ENCODE measurements at regions not wholly inside any gene's neighbourhood (a gene's known extent, or its start where the extent isn't known, plus 50 kb on each side); places are given as distances from the start of the nearest gene placed in this dataset.
"Not testable (repeated sequence)": the region's sequence is repeated elsewhere in the genome, so short reads cannot be mapped to it uniquely, and the experiment has no call there.

DNA sequence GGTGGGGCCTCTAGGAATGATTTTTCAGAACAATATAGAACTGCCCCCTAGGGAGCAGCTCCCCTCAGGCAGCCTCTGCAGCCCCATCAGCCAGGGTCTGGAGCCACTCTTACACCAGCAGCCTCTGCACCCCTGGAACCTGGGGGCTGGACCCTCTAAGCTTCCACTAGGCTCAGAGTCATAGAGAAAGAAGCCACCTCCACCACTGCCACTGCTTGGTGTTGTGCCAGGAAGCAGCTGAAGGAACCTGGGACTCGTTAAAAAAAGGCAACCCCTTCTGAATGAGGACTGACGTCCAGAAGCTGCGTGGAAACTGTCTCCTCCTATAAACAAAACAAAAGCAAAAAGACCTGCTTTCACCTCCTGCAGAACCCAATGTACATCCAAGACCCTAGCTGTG, 98.1 kb upstream of the HS6ST1 start:
- no TSS peak for BruUV-seq (replicated peaks)
- POLR2A ChIA-PET (ENCODE audit: low non-redundant PET): no interaction called here
- Histone ChIP-seq H3K27ac (ENCODE audit: low read depth, low read length, poor library complexity, severe bottlenecking) (no peak overlapping the region), H3K4me1 (ENCODE audit: insufficient read depth, low read length, poor library complexity, severe bottlenecking) (peaks cover 17% of the 10 kb centered on the region), H3K27me3 (replicated peaks; ENCODE audit: insufficient read depth, low read depth, low read length, poor library complexity) (no peaks in the 10 kb centered on the region), H3K9me3 (ENCODE audit: low read depth, low read length, poor library complexity, severe bottlenecking) (no peaks in the 10 kb centered on the region), H3K4me3 (ENCODE audit: low read depth, low read length, poor library complexity, severe bottlenecking) (no peak overlapping the region), H3K36me3 (ENCODE audit: insufficient read depth, low read length, poor library complexity, severe bottlenecking) (no peaks in the 10 kb centered on the region)
- intact Hi-C loops (cut with micrococcal nuclease; ENCODE audit: unreplicated experiment): no loop called here
- CTCF ChIA-PET: no interaction called here
- TF ChIP-seq EZH2 (IDR thresholded peaks at IDR 0.05; ENCODE audit: borderline replicate concordance, low read depth, low read length, poor library complexity, severe bottlenecking): no peak
- TF ChIP-seq, protein P1, sequence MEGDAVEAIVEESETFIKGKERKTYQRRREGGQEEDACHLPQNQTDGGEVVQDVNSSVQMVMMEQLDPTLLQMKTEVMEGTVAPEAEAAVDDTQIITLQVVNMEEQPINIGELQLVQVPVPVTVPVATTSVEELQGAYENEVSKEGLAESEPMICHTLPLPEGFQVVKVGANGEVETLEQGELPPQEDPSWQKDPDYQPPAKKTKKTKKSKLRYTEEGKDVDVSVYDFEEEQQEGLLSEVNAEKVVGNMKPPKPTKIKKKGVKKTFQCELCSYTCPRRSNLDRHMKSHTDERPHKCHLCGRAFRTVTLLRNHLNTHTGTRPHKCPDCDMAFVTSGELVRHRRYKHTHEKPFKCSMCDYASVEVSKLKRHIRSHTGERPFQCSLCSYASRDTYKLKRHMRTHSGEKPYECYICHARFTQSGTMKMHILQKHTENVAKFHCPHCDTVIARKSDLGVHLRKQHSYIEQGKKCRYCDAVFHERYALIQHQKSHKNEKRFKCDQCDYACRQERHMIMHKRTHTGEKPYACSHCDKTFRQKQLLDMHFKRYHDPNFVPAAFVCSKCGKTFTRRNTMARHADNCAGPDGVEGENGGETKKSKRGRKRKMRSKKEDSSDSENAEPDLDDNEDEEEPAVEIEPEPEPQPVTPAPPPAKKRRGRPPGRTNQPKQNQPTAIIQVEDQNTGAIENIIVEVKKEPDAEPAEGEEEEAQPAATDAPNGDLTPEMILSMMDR (conservative IDR thresholded peaks at IDR 0.05; ENCODE audit: low read depth, low read length): no peak
- no peak for DNase-seq (ENCODE audit: low spot score)

DNA sequence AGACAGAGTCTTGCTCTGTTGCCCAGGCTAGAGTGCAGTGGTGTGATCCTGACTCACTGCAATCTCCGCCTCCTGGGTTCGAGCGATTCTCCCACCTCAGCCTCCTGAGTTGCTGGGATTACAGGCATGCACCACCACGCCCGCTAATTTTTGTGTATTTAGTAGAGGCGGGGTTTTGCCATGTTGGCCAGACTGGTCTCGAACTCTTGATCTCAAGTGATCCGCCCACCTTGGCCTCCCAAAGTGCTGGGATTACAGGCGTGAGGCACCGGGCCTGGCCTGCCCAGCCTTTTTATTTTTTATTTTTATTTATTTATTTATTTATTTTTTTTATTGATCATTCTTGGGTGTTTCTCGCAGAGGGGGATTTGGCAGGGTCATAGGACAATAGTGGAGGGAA, 98.6 kb upstream of the HS6ST1 start:
- BruUV-seq (replicated peaks); POLR2A ChIA-PET (ENCODE audit: low non-redundant PET); DNase-seq (ENCODE audit: low spot score); H3K4me3 ChIP-seq (ENCODE audit: low read depth, low read length, poor library complexity, severe bottlenecking); intact Hi-C loops (cut with micrococcal nuclease; ENCODE audit: unreplicated experiment); H3K9me3 ChIP-seq (ENCODE audit: low read depth, low read length, poor library complexity, severe bottlenecking); H3K27ac ChIP-seq (ENCODE audit: low read depth, low read length, poor library complexity, severe bottlenecking); CTCF ChIA-PET; H3K27me3 ChIP-seq (replicated peaks; ENCODE audit: insufficient read depth, low read depth, low read length, poor library complexity); H3K36me3 ChIP-seq (ENCODE audit: insufficient read depth, low read length, poor library complexity, severe bottlenecking): not testable (repeated sequence)
- peaks cover 17% of the 10 kb centered on the region for H3K4me1 ChIP-seq (ENCODE audit: insufficient read depth, low read length, poor library complexity, severe bottlenecking)

DNA sequence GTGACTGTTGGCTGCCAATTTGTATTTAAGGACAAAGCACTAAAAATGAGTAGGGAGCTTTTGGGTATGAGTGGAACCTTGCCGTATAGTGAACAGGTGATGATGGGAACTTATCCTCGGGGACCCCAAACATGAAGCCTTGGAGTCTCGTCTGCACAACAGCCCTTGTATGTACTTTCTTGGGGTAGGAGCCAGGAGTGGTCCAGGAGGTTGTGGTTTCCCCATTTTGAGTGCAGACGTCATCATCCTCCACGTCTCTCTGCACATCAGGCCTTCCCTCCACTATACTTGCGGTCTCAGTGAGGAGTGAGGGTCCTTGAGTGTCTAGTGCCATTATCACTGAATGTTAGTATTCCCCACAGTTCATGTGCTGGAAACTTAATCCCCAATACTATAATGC, 101.5 kb upstream of the HS6ST1 start:
- CTCF ChIA-PET: no interaction called here
- Histone ChIP-seq H3K4me1 (ENCODE audit: insufficient read depth, low read length, poor library complexity, severe bottlenecking) (peaks cover 4% of the 10 kb centered on the region), H3K4me3 (ENCODE audit: low read depth, low read length, poor library complexity, severe bottlenecking) (no peak overlapping the region), H3K36me3 (ENCODE audit: insufficient read depth, low read length, poor library complexity, severe bottlenecking) (no peaks in the 10 kb centered on the region), H3K9me3 (ENCODE audit: low read depth, low read length, poor library complexity, severe bottlenecking) (no peaks in the 10 kb centered on the region), H3K27me3 (replicated peaks; ENCODE audit: insufficient read depth, low read depth, low read length, poor library complexity) (no peaks in the 10 kb centered on the region), H3K27ac (ENCODE audit: low read depth, low read length, poor library complexity, severe bottlenecking) (no peak overlapping the region)
- intact Hi-C loops (cut with micrococcal nuclease; ENCODE audit: unreplicated experiment): no loop called here
- TF ChIP-seq, protein P1 (conservative IDR thresholded peaks at IDR 0.05; ENCODE audit: low read depth, low read length): no peak
- no peak for TF ChIP-seq EZH2 (IDR thresholded peaks at IDR 0.05; ENCODE audit: borderline replicate concordance, low read depth, low read length, poor library complexity, severe bottlenecking)
- no peak for DNase-seq (ENCODE audit: low spot score)
- POLR2A ChIA-PET (ENCODE audit: low non-redundant PET): no interaction called here
- no TSS peak for BruUV-seq (replicated peaks)

DNA sequence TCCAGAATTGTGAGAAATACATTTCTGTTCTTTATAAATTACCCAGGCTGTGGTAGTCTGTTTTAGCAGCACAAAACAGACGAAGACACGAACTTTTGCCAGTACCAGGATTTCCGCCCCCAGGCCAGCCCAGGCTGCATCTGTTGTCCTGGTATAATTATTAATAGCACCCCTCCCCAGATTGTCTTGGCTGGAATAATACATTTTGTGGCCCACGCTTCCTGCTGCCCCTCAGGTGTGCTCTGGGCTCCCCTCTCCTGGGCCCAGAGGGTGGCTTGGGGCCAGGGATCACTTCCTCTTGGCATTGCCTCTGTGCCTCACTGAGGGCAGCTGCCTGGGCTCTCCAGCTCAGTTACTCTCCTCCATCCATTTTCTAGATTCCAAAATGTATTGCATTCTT, 102.1 kb upstream of the HS6ST1 start:
- intact Hi-C loops (cut with micrococcal nuclease; ENCODE audit: unreplicated experiment): no loop called here
- TF ChIP-seq, protein P1 (conservative IDR thresholded peaks at IDR 0.05; ENCODE audit: low read depth, low read length): no peak
- TF ChIP-seq EZH2 (IDR thresholded peaks at IDR 0.05; ENCODE audit: borderline replicate concordance, low read depth, low read length, poor library complexity, severe bottlenecking): no peak
- ChIA-PET CTCF (no interaction called here), POLR2A (ENCODE audit: low non-redundant PET) (no interaction called here)
- DNase-seq (ENCODE audit: low spot score): no peak
- Histone ChIP-seq H3K36me3 (ENCODE audit: insufficient read depth, low read length, poor library complexity, severe bottlenecking) (no peaks in the 10 kb centered on the region), H3K4me1 (ENCODE audit: insufficient read depth, low read length, poor library complexity, severe bottlenecking) (peaks cover 8% of the 10 kb centered on the region), H3K27ac (ENCODE audit: low read depth, low read length, poor library complexity, severe bottlenecking) (no peak overlapping the region), H3K27me3 (replicated peaks; ENCODE audit: insufficient read depth, low read depth, low read length, poor library complexity) (no peaks in the 10 kb centered on the region), H3K4me3 (ENCODE audit: low read depth, low read length, poor library complexity, severe bottlenecking) (no peak overlapping the region), H3K9me3 (ENCODE audit: low read depth, low read length, poor library complexity, severe bottlenecking) (no peaks in the 10 kb centered on the region)
- BruUV-seq (replicated peaks): no TSS peak

Measured in A673 (cell line).